ENCODE measurements at regions not wholly inside any gene's neighbourhood (a gene's known extent, or its start where the extent isn't known, plus 50 kb on each side); places are given as distances from the start of the nearest gene placed in this dataset.

- TF ChIP-seq EZH2 (IDR thresholded peaks at IDR 0.05; ENCODE audit: insufficient read depth, poor library complexity, severe bottlenecking) (no peak), EZH2phosphoT487 (IDR thresholded peaks at IDR 0.05; ENCODE audit: insufficient read depth, low read depth) (no peak)
These were observed 140.1 kb upstream of the MRPS22 start for GRCh38 chr3:139203752-139204151.
